HG03575 (cell line): ENCODE measurements at regions not wholly inside any gene's neighbourhood (a gene's known extent, or its start where the extent isn't known, plus 50 kb on each side); places are given as distances from the start of the nearest gene placed in this dataset.

Experiments used
- ATAC-seq: cut with Tn5 transposase; IDR thresholded peaks from one replicate; pipeline ENCODE4 v1.9.1; 2021; ENCODE audit not compliant: unreplicated experiment, insufficient number of reproducible peaks, low FRiP score; ENCODE audit errors: extremely low read depth

GRCh38 chr18:29326214-29326613 is 1149.3 kb upstream of the CDH2 start:
- no peak for ATAC-seq

GRCh38 chr18:29321561-29321960 is 1144.6 kb upstream of the CDH2 start:
- no peak for ATAC-seq

GRCh38 chr18:29313312-29313711 is 1136.4 kb upstream of the CDH2 start:
- ATAC-seq: no peak

- ATAC-seq: no peak
Observed at GRCh38 chr18:29311580-29311979, 1134.7 kb upstream of the CDH2 start.

- no peak for ATAC-seq
Observed at GRCh38 chr18:29309366-29309765, 1132.4 kb upstream of the CDH2 start.

GRCh38 chr18:29307982-29308381 is 1131.1 kb upstream of the CDH2 start:
- no peak for ATAC-seq

GRCh38 chr18:29307231-29307630 is 1130.3 kb upstream of the CDH2 start:
- ATAC-seq: no peak

GRCh38 chr18:29305516-29305915 is 1128.6 kb upstream of the CDH2 start:
- no peak for ATAC-seq

- no peak for ATAC-seq
Observed at GRCh38 chr18:29301048-29301447, 1124.1 kb upstream of the CDH2 start.

GRCh38 chr18:29285471-29285870 is 1108.5 kb upstream of the CDH2 start:
- no peak for ATAC-seq

- ATAC-seq: no peak
Observed at GRCh38 chr18:29271501-29271900, 1094.6 kb upstream of the CDH2 start.

GRCh38 chr18:29259838-29260237 is 1082.9 kb upstream of the CDH2 start:
- no peak for ATAC-seq

- no peak for ATAC-seq
Observed at GRCh38 chr18:29254123-29254522, 1077.2 kb upstream of the CDH2 start.

- ATAC-seq: no peak
Observed at GRCh38 chr18:29251681-29252080, 1074.8 kb upstream of the CDH2 start.

GRCh38 chr18:29250843-29251242 is 1073.9 kb upstream of the CDH2 start:
- no peak for ATAC-seq

- ATAC-seq: no peak
Observed at GRCh38 chr18:29250259-29250658, 1073.3 kb upstream of the CDH2 start.

GRCh38 chr18:29248805-29249204 is 1071.9 kb upstream of the CDH2 start:
- no peak for ATAC-seq

GRCh38 chr18:29241199-29241598 is 1064.3 kb upstream of the CDH2 start:
- no peak for ATAC-seq

- no peak for ATAC-seq
Observed at GRCh38 chr18:29234751-29235150, 1057.8 kb upstream of the CDH2 start.

GRCh38 chr18:29226213-29226612 is 1049.3 kb upstream of the CDH2 start:
- no peak for ATAC-seq

GRCh38 chr18:29225351-29225750 is 1048.4 kb upstream of the CDH2 start:
- no peak for ATAC-seq

- ATAC-seq: no peak
Observed at GRCh38 chr18:29218091-29218490, 1041.2 kb upstream of the CDH2 start.
